K562 (cell line): ENCODE measurements at regions not wholly inside any gene's neighbourhood (a gene's known extent, or its start where the extent isn't known, plus 50 kb on each side); places are given as distances from the start of the nearest gene placed in this dataset.

Experiments
- ATAC-seq: fragments of 200-7000 bp; cut with Tn5 transposase; 3 replicates; pipeline ENCODE4 v1.9.1; 2020; ENCODE audit warnings: moderate library complexity
- BruUV-seq: library from RNA; stranded (reverse); fragments of 400-500 nt; replicated peaks from 2 replicates; lab custom pipeline; 2021; lab: Mats Ljungman, UMichigan
- CTCF ChIA-PET: fragments of 300-600 bp; formaldehyde crosslinking; extraction: SDS; loops from one replicate; lab custom pipeline; 2021; ENCODE audit warnings: low intra/inter-chr PET ratio; lab: Yijun Ruan, JAX
- POLR2A ChIA-PET: fragments of 300-600, 350-650 bp; sonication (Branson Sonifier 250); formaldehyde crosslinking; extraction: SDS; loops from one replicate; lab custom pipeline; 2021; ENCODE audit warnings: antibody characterized with exemption, inconsistent platforms; lab: Yijun Ruan, JAX
- DNase-seq, 4 experiments: peaks; one replicate each; pipeline versions ENCODE4 v3.0.0 to v3.0.0-alpha.2; 2011 to 2018; ENCODE audit warnings: low spot score in 3 of 4, mixed read lengths in 3 of 4; ENCODE audit errors: extremely low read depth in 1 of 4
- FAIRE-seq: peaks from 2 replicates; lab custom pipeline; 2011; peaks lifted over from hg19 to GRCh38; lab: Jason Lieb, UNC
- H2AFZ ChIP-seq: 2 replicates; pipeline ENCODE4 v1.6.0; 2011; ENCODE audit warnings: low read depth, low read length, control low read depth, inconsistent platforms
- H3K27ac ChIP-seq: fragments of 200-600 bp; 3 replicates; pipeline ENCODE4 v1.8.0; 2011; ENCODE audit warnings: low read depth, mild to moderate bottlenecking, control low read depth, inconsistent platforms, low read length, moderate library complexity, mixed read lengths; ENCODE audit errors: extremely low read depth
- H3K27me3 ChIP-seq, 2 experiments: fragments of 300-600 bp in 1 of 2; 2 replicates in 1 of 2; 3 replicates in 1 of 2; pipeline versions ENCODE4 v1.6.0 to v1.8.0; 2011; ENCODE audit warnings: inconsistent platforms in 2 of 2, low read length in 2 of 2, mild to moderate bottlenecking in 1 of 2, mixed read lengths in 1 of 2, moderate library complexity in 1 of 2; ENCODE audit not compliant: control insufficient read depth in 2 of 2, insufficient read depth in 2 of 2
- H3K36me3 ChIP-seq: fragments of 300-600 bp; 3 replicates; pipeline ENCODE4 v1.8.0; 2011; ENCODE audit warnings: mild to moderate bottlenecking, low read length, inconsistent platforms; ENCODE audit not compliant: control insufficient read depth, insufficient read depth
- H3K4me1 ChIP-seq, 2 experiments: fragments of 200-600 bp in 1 of 2; replicated peaks in 1 of 2; 2 replicates in 1 of 2; 3 replicates in 1 of 2; pipeline versions ENCODE4 v1.5.1 to v1.8.0; 2011; ENCODE audit warnings: inconsistent platforms in 2 of 2, low read length in 2 of 2, mild to moderate bottlenecking in 1 of 2, mixed read lengths in 1 of 2, moderate library complexity in 1 of 2; ENCODE audit not compliant: control insufficient read depth in 2 of 2, insufficient read depth in 2 of 2
- H3K4me2 ChIP-seq: 2 replicates; pipeline ENCODE4 v1.6.1; 2011; ENCODE audit warnings: low read length, control low read depth, inconsistent platforms, mixed read lengths; ENCODE audit not compliant: insufficient read depth
- H3K4me3 ChIP-seq: fragments of 200-600 bp; sonication (generic), shearing (Covaris generic); 2 replicates; pipeline ENCODE4 v1.5.1; 2016; ENCODE audit warnings: control low read depth, inconsistent platforms
- H3K79me2 ChIP-seq: fragments of 200-600 bp; 3 replicates; pipeline ENCODE4 v1.8.0; 2011; ENCODE audit warnings: low read length, inconsistent platforms; ENCODE audit not compliant: control insufficient read depth, insufficient read depth
- H3K9ac ChIP-seq, 2 experiments: 2 replicates each; pipeline versions ENCODE4 v1.6.0 to v1.6.1; 2011; ENCODE audit warnings: low read depth in 2 of 2, low read length in 2 of 2, control low read depth in 1 of 2, inconsistent platforms in 1 of 2, mild to moderate bottlenecking in 1 of 2, mixed read lengths in 1 of 2; ENCODE audit not compliant: insufficient read depth in 1 of 2
- H3K9me1 ChIP-seq: one replicate; pipeline ENCODE4 v1.6.0; 2011; ENCODE audit warnings: inconsistent platforms, mild to moderate bottlenecking, low read length, moderate library complexity; ENCODE audit not compliant: control insufficient read depth, insufficient read depth
- H3K9me3 ChIP-seq: replicated peaks from 2 replicates; pipeline ENCODE4 v1.5.1; 2011; ENCODE audit warnings: low read depth, low read length, inconsistent platforms; ENCODE audit not compliant: control insufficient read depth, insufficient read depth
- H4K20me1 ChIP-seq: replicated peaks from 2 replicates; pipeline ENCODE4 v1.6.1; 2011; ENCODE audit warnings: low read length, inconsistent platforms, mixed read lengths; ENCODE audit not compliant: control insufficient read depth, insufficient read depth
- BCL6 ChIP-seq: fragments of 250-450 bp; sonication (Bioruptor Pico); IDR thresholded peaks from 2 replicates; pipeline ENCODE4 v1.4.0; 2020
- BCOR ChIP-seq: fragments of 450-650 bp; IDR thresholded peaks from 2 replicates; pipeline ENCODE4 v1.6.1; 2016
- CHCHD3 ChIP-seq: fragments of 250-450 bp; sonication (Bioruptor Pico); IDR thresholded peaks from 2 replicates; pipeline ENCODE4 v2.1.2; 2022; ENCODE audit warnings: mild to moderate bottlenecking
- CHD4 ChIP-seq: fragments of 200-600 bp; sonication (generic); IDR thresholded peaks from 3 replicates; pipeline ENCODE4 v1.6.1; 2012; ENCODE audit warnings: low read depth, mild to moderate bottlenecking, mixed read lengths, low read length, inconsistent platforms; ENCODE audit not compliant: insufficient read depth, insufficient replicate concordance, poor library complexity, severe bottlenecking
- HMBOX1 ChIP-seq: sonication (generic); IDR thresholded peaks from 2 replicates; pipeline ENCODE4 v1.6.1; 2016
- HNRNPL ChIP-seq: fragments of 200-400 bp; formaldehyde crosslinking; IDR thresholded peaks from 2 replicates; pipeline ENCODE4 v1.6.1; 2017; ENCODE audit warnings: low read depth, mild to moderate bottlenecking, low read length
- IFI16 ChIP-seq: fragments of 250-450 bp; sonication (Bioruptor Pico); IDR thresholded peaks from 2 replicates; pipeline ENCODE4 v2.1.2; 2022; ENCODE audit warnings: mild to moderate bottlenecking, inconsistent platforms
- MITF ChIP-seq: IDR thresholded peaks from 2 replicates; pipeline ENCODE4 v1.6.1; 2014; ENCODE audit warnings: antibody characterized with exemption
- PKNOX1 ChIP-seq: fragments of 450-650 bp; IDR thresholded peaks from 2 replicates; pipeline ENCODE4 v1.6.1; 2016
- PYGO2 ChIP-seq: fragments of 450-650 bp; IDR thresholded peaks from 2 replicates; pipeline ENCODE4 v1.6.1; 2016; ENCODE audit warnings: mild to moderate bottlenecking, missing genetic modification characterization, moderate library complexity, missing compliant biosample characterization
- RBM34 ChIP-seq: fragments of 200-400 bp; formaldehyde crosslinking; IDR thresholded peaks from 2 replicates; pipeline ENCODE4 v1.6.1; 2018; ENCODE audit warnings: low read length, borderline replicate concordance; ENCODE audit not compliant: insufficient read depth
- SNRNP70 ChIP-seq: fragments of 200-400 bp; formaldehyde crosslinking; optimal IDR thresholded peaks from 2 replicates; pipeline ENCODE3; 2017; ENCODE audit warnings: low read depth, low read length
- SPI1 ChIP-seq: IDR thresholded peaks from 2 replicates; pipeline ENCODE4 v1.6.1; 2011; ENCODE audit warnings: low read depth, low read length, control low read depth, borderline replicate concordance
- ZC3H4 ChIP-seq: sonication (generic); formaldehyde crosslinking; IDR thresholded peaks from 2 replicates; pipeline ENCODE4 v1.9.0; 2021; ENCODE audit warnings: missing genetic modification reagents, borderline replicate concordance
- ZNF592 ChIP-seq: fragments of 450-650 bp; IDR thresholded peaks from 2 replicates; pipeline ENCODE4 v1.6.1; 2017; ENCODE audit warnings: antibody characterized with exemption, mild to moderate bottlenecking
- ZZZ3 ChIP-seq: fragments of 450-650 bp; IDR thresholded peaks from 2 replicates; pipeline ENCODE4 v1.6.1; 2016; ENCODE audit warnings: antibody characterized with exemption, mild to moderate bottlenecking, moderate library complexity
- WGBS: fragments of 100-300 bp; shearing (Covaris generic); methylation state at CpG from one replicate; pipeline ENCODE4 v1.1.6; 2016; ENCODE audit warnings: low coverage, mixed read lengths; ENCODE audit not compliant: insufficient coverage; ENCODE audit errors: missing lambda C conversion rate; 5-methylcytosine and 5-hydroxymethylcytosine counted together
- in situ Hi-C: fragments of 300-500 bp; cut with MboI; formaldehyde crosslinking; loops from 4 replicates; pipeline ENCODE4 v1.15.0; 2018; ENCODE audit warnings: inconsistent platforms, mixed read lengths
- intact Hi-C: fragments of 100-400 bp; cut with micrococcal nuclease; formaldehyde crosslinking; loops from 2 replicates; pipeline ENCODE4 v1.14.2; 2022

- POLR2A ChIA-PET = interaction anchor here (0.8 to 1.2 kb wide), 2 partner anchors 10 to 12 kb away, joined by 3 read pairs; no protein-coding TSS in a partner anchor
- TF ChIP-seq SNRNP70 = no peak
- TF ChIP-seq HMBOX1 = no peak
- no peak for TF ChIP-seq PYGO2 (tag)
- no peak for TF ChIP-seq IFI16 (CRISPR knock-in tag)
- no peak for TF ChIP-seq CHCHD3 (CRISPR knock-in tag)
- no peak for TF ChIP-seq ZNF592
- TF ChIP-seq BCOR = no peak
- no peak for TF ChIP-seq PKNOX1
- no peak for TF ChIP-seq BCL6 (CRISPR knock-in tag)
- TF ChIP-seq HNRNPL = no peak
- TF ChIP-seq ZC3H4 (CRISPR knock-in tag) = no peak
- no peak for TF ChIP-seq MITF
- TF ChIP-seq ZZZ3 = no peak
- no peak for TF ChIP-seq CHD4
- TF ChIP-seq SPI1 = no peak
- no peak for TF ChIP-seq RBM34
Observed at GRCh38 chr3:17936736-17937480, 194.5 kb upstream of the TBC1D5 start.

More at GRCh38 chr3:17936736-17937480, 194.5 kb upstream of the TBC1D5 start:
- in situ Hi-C loops = no loop called here
- Histone ChIP-seq H3K79me2 (no peaks in the 10 kb centered on the region), H3K27me3 (peaks cover 3 to 9% of the 10 kb centered on the region in 2 experiments; a peak in 3 of 5 replicates), H2AFZ (no peak overlapping the region), H3K27ac (no peak overlapping the region), H4K20me1 (peaks cover 3% of the 10 kb centered on the region; the same call in 1 of the 2 replicates), H3K9me3 (no peaks in the 10 kb centered on the region), H3K9me1 (no peaks in the 10 kb centered on the region), H3K4me2 (no peak overlapping the region), H3K9ac (no peak overlapping the region), H3K4me3 (no peak overlapping the region), H3K36me3 (no peaks in the 10 kb centered on the region), H3K4me1 (no peaks in the 10 kb centered on the region)
- BruUV-seq = no TSS peak
- ATAC-seq (no peak), DNase-seq (no peak), FAIRE-seq (no peak)
- CTCF ChIA-PET = no interaction called here
- WGBS = 0% methylated on average over 6 of the region's 6 CpGs
- intact Hi-C loops = no loop called here
